ENCODE measurements at regions not wholly inside any gene's neighbourhood (a gene's known extent, or its start where the extent isn't known, plus 50 kb on each side); places are given as distances from the start of the nearest gene placed in this dataset.

- no peak for DNase-seq
Observed at GRCh38 chr6:129778793-129779192, 68.8 kb upstream of the ARHGAP18 start.

- no peak for DNase-seq
Observed at GRCh38 chr6:129777371-129777770, 67.4 kb upstream of the ARHGAP18 start.

GRCh38 chr6:129776542-129777330, 66.8 kb upstream of the ARHGAP18 start:
- DNase-seq, result no peak

- DNase-seq, result peak; percentile 79
Observed at GRCh38 chr6:129774697-129775447, 64.9 kb upstream of the ARHGAP18 start.

- DNase-seq, result no peak
Observed at GRCh38 chr6:129773304-129773703, 63.3 kb upstream of the ARHGAP18 start.

- no peak for DNase-seq
Observed at GRCh38 chr6:129771678-129772077, 61.7 kb upstream of the ARHGAP18 start.

GRCh38 chr6:129767776-129768485, 58.0 kb upstream of the ARHGAP18 start:
- DNase-seq, result no peak

GRCh38 chr6:129766959-129767728, 57.2 kb upstream of the ARHGAP18 start:
- peak; percentile 70 for DNase-seq

- no peak for DNase-seq
Observed at GRCh38 chr6:129764761-129765407, 54.9 kb upstream of the ARHGAP18 start.

- DNase-seq, result peak; percentile 68
Observed at GRCh38 chr6:129759796-129760605, 50.0 kb upstream of the ARHGAP18 start.
